Stimulated activated CD4-positive, alpha-beta T cell treated with anti-CD3 and anti-CD28 coated beads, Interleukin-12 subunit alpha, Interleukin-12 subunit beta, amount 100 ng/mL, for 24 hours (primary cell): ENCODE measurements at regions not wholly inside any gene's neighbourhood (a gene's known extent, or its start where the extent isn't known, plus 50 kb on each side); places are given as distances from the start of the nearest gene placed in this dataset.

Experiments used
- DNase-seq, 2 experiments: peaks; one replicate each; pipeline ENCODE4 v3.0.0-alpha.2; 2020; ENCODE audit warnings: low read depth in 2 of 2

DNA sequence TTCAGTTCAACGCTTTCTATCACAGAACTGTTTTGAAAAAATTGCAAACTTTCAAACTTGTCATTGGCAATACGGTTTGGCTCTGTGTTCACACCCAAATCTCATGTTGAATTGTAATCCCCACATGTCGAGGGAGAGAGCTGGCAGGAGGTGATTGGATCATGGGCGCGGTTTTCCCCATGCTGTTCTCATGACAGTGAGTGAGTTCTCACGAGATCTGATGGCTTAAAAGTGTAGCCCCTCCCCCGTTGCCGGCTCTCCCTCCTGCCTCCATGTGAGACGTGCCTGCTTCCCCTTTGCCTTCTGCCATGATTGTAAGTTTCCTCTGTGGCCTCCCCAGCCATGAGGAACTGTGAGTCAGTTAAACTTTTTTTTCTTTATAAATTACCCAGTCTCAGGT is 1144.0 kb downstream of the BRD1 start:
- DNase-seq: no peak

GRCh38 chr22:48682504-48682903 is 1145.2 kb downstream of the BRD1 start:
- no peak for DNase-seq

DNA sequence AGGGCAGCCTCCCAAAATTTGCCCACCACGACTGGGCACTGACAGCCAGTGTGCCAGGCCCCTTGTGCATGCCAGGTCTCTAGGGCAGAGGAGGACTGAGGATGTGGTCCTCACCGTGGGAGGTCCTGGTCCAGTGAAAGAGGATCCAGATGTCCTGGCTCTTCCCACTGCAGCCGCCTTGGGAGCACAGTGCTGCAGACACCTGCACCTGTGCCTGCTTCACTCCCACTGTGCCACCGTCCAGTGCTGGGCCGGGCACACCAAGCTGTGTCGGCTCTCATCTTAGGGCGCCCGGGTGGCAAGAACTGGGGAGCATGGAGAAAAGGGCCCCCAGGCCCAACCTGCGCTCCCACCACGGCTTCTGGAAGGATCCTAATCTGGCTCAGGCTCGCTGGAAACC is 1147.1 kb downstream of the BRD1 start:
- DNase-seq: no peak

DNA sequence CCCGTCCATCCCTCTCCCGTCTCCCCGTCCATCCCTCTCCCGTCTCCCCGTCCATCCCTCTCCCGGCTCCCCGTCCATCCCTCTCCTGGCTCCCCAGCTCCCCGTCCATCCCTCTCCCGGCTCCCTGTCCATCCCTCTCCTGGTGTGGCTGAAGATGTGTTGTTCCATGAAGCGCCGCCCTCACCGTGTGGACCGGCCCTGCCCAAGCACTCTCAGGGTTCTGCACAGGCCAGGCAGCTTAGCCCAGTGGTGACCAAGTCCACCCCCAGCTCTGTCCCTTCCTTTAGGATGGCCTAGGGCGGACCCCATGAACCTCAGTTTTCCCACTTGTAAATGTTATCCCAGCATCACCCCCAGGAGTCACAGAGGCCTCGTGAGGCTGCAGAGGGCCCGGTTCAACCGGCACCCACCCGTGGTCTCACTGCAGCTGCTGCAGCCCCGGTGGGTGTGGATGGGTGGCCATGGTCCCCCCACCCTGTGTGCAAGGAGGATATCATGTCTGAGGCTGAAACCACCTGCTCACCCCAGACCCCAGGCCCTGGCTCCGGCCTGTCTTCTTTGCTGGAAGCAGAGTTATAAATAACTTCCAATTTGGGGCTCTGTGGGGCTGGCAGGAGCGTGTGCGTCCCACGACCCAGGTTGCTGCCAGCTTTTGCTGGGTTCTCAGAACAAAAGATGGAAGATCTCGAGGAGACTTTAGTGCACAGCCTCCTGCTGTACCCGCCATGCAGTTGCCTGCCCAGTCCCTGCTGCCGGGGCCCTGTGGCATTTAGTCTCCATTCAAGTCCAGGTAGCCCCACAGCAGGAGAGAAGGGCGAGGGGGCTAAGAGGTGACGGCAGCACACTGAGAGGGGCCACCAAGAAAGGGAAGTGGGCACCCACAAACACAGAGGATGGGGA is 1147.8 kb downstream of the BRD1 start:
- DNase-seq: no peak

DNA sequence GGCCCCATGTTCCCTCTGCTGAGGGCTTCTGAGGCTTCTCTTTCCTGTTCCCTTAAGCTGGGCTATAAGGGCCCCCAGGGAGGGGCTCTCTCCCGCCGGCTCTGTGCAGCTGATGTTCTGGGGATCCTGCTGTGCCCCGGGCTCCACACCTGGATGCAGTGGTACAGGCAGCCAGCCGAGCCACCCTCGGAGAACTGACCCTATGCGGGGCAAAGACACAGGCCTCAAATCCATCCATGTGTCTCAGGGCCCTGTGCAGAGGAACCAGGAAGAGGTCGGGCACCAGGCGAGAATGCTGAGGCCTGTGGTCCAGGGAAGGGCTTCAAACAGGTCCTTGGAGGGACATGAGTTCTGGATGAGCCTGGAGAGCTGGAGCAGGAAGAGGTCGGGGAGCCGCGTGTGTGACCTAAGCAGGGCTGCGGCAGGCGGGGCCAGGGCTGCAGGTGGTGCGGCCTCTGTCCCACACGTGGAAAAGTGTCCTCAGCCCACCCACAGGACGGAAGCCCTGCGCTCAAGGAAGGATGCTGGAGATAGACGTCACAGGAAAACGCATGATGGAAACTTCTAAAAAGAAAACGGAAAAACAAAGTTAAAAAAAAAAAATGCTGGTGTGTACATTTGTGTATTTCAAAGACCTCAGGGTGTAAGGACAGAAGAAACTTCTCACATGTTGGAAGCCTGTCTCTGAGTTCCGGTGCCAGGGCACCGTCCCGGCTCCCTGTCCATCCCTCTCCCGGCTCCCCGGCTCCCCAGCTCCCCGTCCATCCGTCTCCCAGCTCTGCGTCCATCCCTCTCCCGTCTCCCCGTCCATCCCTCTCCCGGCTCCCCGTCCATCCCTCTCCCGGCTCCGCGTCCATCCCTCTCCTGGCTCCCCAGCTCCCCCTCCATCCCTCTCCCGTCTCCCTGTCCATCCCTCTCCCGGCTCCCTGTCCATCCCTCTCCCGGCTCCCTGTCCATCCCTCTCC is 1149.2 kb downstream of the BRD1 start:
- no peak for DNase-seq

GRCh38 chr22:48677621-48678020 is 1150.1 kb downstream of the BRD1 start:
- no peak for DNase-seq

- no peak for DNase-seq
These were observed 1150.5 kb downstream of the BRD1 start for GRCh38 chr22:48677168-48677520.

DNA sequence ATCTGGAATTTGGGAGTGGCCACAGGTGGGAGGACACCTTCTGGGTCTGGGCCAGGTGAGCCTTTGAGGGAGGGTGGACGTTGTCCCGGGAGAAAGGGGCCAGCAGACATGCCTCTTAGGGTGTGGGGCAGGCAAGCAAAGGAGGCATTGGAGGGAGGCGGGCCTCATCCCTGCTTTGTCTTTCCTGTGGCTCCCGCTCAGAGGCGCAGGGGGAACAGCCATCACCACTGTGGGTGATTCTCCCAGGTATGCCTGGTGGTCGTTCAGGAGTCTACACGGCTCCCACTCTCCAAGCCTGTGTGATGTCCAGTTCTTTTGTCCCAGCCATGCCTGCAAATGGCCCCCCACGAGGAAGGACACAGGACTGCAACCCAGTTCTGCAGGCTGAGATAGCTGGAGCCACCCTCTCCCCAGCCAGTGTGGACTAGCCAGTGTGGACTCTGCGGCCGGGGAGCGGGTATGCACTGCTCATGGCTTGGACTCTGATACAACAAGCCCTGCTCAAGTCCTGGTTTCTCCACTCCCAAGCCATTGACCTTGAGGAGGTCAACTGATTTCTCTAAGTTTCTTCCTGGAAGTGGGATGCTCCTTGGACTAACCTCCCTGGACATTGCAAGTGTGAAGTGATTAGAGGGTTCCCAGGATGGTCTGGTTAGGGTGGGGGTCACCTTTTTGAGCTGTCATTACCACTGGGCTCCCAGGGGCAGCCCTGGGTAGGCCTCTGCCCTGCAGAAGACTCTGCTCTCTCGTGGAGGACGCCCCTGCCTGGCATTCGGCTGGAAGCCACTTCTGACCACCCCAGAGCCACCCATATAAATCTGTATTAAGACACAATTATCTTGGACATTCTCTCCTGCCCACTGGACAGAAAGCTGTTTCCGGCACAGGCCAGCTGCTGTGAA is 1151.2 kb downstream of the BRD1 start:
- no peak for DNase-seq

- no peak for DNase-seq
These were observed 1151.9 kb downstream of the BRD1 start for GRCh38 chr22:48675830-48676145.

GRCh38 chr22:48675141-48675829 is 1152.4 kb downstream of the BRD1 start:
- no peak for DNase-seq

DNA sequence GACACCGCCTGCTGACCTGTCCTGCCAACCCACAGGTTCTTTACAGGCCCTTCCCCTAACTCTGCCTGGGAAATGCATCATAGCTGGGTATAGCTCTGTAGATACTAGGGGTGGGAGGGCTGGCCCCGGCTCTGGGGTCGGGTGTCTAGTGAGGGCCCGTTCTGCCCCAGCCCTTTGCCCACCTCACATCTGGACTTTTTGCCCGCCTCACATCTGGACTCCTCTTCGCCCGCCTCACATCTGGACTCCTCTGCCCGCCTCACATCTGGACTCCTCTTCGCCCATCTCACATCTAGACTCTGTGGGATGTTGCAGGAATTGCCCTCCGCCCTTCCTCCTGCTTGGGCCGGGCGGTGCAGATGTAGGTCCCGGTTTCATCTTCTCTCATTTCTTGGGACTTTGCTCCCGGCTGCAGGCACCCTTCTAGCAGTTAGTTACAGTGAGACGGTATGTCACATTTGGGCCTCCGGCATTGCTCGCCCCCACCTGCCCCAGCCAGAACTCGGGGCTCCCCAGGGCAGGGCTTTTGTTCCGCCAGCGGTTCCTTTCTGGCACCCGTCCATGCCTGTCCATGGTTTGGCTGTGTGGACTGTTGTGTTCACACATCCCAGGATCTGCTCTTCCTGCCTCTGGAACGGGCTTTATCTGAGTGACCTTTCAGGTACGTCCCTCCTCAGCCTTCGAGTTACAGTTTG is 1153.7 kb downstream of the BRD1 start:
- no peak for DNase-seq

- no peak for DNase-seq
These were observed 1155.3 kb downstream of the BRD1 start for GRCh38 chr22:48672387-48672786.

DNA sequence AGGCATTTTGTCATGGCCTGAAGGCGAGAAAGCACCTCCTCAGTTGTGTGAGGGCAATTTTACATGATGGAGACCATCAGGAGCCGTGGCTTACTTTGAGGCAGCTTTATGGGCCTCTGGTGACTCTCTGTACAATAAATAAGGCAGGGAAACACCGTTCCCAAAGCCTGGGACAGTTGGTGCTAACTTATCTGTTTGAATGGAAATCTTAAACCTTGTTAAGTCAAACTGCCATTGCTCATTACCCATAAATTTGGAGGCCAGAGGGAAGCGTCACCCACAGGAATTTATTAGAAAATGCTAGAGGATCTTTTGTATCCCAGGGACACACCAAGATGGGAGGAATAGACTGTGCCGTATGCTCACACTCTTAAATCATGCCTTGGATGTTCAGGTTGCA is 1156.9 kb downstream of the BRD1 start:
- no peak for DNase-seq

DNA sequence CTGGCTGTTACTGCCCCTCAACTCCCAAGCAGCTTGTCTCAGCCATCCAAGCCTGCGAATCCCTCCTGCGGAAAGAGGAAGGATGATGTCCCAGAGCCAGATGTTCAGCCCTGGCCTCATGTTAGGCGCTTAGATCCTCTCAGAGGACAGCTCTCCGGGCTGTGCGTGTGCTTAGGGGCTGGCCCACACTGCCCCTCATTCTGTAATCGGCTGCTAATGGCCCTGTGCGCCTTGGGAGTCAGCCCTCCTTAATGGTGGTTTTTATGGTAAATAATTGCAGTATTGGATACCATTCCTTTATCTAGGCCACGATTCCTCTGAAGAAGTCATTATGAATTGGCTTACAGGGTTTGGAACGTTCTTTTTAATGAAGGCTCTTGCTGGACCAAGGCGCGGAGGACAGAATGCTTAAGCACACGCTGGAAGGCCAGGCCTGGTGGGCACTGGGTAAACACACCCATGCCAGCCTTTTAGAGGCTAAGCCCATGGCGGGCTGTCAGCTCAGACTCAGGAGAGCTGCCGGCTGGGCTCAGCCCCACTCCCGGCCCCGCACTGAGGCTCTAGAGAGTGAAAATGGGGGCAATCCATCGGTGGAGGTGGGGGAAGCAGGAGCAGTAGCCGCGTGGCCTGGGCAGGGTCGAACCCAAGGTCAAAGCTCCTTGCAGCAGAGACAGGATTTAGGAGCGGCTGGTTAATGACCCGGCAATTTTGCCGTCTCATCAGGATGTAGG is 1157.5 kb downstream of the BRD1 start:
- no peak for DNase-seq

DNA sequence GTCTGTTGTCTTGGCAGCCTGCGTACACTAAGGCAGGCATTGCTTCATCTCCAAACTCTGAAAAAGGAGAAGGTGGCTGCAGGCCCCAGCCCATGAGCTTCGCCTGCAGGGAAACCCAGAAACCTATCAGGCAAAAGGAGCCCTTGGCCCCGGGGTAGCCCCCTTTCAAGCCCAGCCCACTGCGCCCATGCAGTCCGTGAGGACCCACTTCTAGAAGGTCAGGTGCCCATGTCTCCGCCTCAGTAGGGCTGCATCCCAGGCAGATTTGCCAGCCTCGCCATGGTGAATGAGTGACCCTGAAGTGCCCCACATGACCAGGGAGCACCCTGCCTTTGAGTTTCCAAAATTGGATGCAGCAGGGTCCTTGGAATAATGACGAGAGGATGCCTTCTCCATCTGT is 1158.4 kb downstream of the BRD1 start:
- DNase-seq: no peak

- no peak for DNase-seq
These were observed 1160.4 kb downstream of the BRD1 start for GRCh38 chr22:48667289-48667688.

DNA sequence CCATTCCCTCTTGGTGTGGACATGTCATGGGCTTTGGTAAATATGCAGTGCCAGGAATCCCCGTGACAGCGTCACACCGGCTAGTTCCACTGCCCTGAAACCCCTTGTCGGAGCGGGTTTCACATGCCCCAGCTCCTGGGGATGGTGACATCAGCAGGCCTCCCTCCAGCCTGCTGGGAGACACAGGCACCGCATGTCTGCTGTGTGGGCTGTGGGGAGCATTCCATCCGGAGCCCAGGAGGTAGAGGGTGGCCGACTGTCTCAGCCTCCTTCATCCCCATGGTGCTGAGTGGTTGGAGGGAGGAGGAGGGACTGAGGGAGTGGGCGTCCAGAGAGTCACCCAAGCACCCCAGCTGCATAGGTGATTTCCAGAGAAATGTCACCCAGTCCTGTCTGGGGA is 1161.1 kb downstream of the BRD1 start:
- no peak for DNase-seq

DNA sequence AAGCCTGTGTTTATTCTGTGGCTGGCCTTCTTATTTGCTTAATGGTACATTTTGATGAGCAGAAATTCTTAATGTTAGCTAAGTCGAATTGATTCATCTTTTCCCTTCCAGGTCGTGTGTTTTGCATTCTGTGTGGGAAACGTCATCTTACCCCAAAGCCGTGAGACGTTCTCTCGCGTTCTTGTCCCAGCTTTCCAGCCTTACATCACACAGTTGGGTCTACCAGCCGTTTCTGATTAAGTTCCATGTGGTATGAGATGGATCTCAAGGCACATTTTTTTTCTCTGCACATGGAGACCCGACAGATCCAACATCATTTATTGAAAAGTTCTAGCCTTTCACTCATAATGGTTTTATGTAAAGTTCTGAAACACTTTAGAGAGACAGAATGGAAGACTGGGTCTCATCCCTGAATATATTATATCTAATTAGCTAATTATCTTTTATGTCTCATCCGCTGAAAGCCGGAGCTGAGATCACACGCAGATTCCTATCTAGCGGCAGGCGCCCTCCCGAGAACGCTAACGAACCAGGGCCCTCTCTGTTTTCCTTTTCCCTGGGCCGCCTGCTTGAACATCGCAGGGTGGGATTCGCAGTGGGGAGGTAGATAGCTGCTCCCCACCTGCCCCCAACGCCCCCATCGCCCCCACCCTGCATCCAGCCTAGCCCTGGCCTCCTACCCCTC is 1162.2 kb downstream of the BRD1 start:
- DNase-seq: no peak

DNA sequence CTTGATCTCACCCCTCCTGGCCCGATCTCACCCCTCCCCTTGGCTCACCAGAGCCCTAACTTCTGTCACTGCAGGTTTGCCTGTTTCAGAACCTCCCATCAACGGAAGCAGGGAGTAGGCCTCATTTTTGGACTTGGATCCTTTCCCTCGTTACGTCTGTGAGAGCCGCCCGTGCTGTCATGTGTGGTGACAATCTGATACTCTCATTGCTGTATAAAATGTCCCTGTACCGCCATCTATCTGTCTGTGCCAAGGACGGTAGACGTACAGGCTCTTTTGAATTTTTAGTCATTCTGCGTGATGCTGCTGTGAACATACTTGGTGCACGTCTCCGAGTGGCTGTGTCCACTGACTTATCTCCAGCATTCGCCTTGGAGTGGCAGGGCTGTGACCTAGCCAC is 1163.1 kb downstream of the BRD1 start:
- no peak for DNase-seq
